MM.1S (cell line): ENCODE measurements at regions not wholly inside any gene's neighbourhood (a gene's known extent, or its start where the extent isn't known, plus 50 kb on each side); places are given as distances from the start of the nearest gene placed in this dataset.

ENCODE experiments used
- EZH2 ChIP-seq: fragments of 300-600 bp; sonication (generic); optimal IDR thresholded peaks from 2 replicates; pipeline ENCODE3; 2017; ENCODE audit warnings: low read depth, mild to moderate bottlenecking, antibody characterized with exemption, low read length, mixed read lengths
- TF ChIP-seq, protein P1 (sequence below): fragments of 300-600 bp; sonication (generic); IDR thresholded peaks from 2 replicates; pipeline ENCODE4 v1.5.1; 2016; ENCODE audit warnings: antibody characterized with exemption, low read length, mixed read lengths

DNA sequence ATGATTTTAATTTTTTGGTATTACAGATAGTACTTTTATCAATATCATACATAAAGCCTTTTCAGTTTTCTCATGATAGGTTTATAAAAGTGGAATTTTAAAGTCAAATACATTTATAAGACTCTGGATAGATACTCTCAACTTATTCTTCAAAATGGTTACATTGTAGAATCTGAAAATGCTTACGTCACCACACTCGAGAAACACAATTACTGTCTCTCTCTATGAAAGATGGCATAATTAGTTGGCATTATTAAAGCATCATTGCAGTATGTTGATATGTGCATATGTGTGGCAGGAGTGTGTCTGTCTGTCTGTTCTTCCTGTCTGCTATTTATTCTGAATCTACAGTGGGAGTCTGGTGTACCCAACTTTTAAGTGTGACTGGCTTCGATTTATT is 397.1 kb downstream of the SNAPC1 start:
- TF ChIP-seq EZH2 = no peak
- TF ChIP-seq, protein P1, sequence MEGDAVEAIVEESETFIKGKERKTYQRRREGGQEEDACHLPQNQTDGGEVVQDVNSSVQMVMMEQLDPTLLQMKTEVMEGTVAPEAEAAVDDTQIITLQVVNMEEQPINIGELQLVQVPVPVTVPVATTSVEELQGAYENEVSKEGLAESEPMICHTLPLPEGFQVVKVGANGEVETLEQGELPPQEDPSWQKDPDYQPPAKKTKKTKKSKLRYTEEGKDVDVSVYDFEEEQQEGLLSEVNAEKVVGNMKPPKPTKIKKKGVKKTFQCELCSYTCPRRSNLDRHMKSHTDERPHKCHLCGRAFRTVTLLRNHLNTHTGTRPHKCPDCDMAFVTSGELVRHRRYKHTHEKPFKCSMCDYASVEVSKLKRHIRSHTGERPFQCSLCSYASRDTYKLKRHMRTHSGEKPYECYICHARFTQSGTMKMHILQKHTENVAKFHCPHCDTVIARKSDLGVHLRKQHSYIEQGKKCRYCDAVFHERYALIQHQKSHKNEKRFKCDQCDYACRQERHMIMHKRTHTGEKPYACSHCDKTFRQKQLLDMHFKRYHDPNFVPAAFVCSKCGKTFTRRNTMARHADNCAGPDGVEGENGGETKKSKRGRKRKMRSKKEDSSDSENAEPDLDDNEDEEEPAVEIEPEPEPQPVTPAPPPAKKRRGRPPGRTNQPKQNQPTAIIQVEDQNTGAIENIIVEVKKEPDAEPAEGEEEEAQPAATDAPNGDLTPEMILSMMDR = no peak
